ENCODE measurements at regions not wholly inside any gene's neighbourhood (a gene's known extent, or its start where the extent isn't known, plus 50 kb on each side); places are given as distances from the start of the nearest gene placed in this dataset.

- Histone ChIP-seq H3K9me3 (no peaks in the 10 kb centered on the region), H3K36me3 (ENCODE audit: low read depth, missing control alignments) (no peaks in the 10 kb centered on the region), H3K4me3 (no peak overlapping the region), H3K27ac (no peak overlapping the region), H3K27me3 (no peaks in the 10 kb centered on the region), H3K4me1 (no peaks in the 10 kb centered on the region)
- no peak for DNase-seq
- 89 to 92% methylated on average over 1 of the region's 1 CpG for WGBS, 2 donors
- intact Hi-C loops (cut with DNase I; ENCODE audit: low total_unique reads), result no loop called here
- TF ChIP-seq CTCF (IDR thresholded peaks at IDR 0.05), result no peak
- TF ChIP-seq POLR2A (IDR thresholded peaks at IDR 0.05), result no peak
Measured at GRCh38 chr12:73529231-73529630, 1008.4 kb upstream of the ATXN7L3B start.

GRCh38 chr12:73529954-73530353 is 1007.7 kb upstream of the ATXN7L3B start:
- H3K27me3 ChIP-seq, result no peaks in the 10 kb centered on the region
- no peak overlapping the region for H3K4me3 ChIP-seq
- no peak for DNase-seq
- no peaks in the 10 kb centered on the region for H3K9me3 ChIP-seq
- H3K36me3 ChIP-seq (ENCODE audit: low read depth, missing control alignments), result no peaks in the 10 kb centered on the region
- no peak overlapping the region for H3K27ac ChIP-seq
- TF ChIP-seq CTCF (IDR thresholded peaks at IDR 0.05) (no peak), POLR2A (IDR thresholded peaks at IDR 0.05) (no peak)
- intact Hi-C loops (cut with DNase I; ENCODE audit: low total_unique reads), result no loop called here
- no peaks in the 10 kb centered on the region for H3K4me1 ChIP-seq

- intact Hi-C loops (cut with DNase I; ENCODE audit: low total_unique reads), result no loop called here
- H3K4me1 ChIP-seq, result no peaks in the 10 kb centered on the region
- no peaks in the 10 kb centered on the region for H3K27me3 ChIP-seq
- no peak for DNase-seq
- H3K36me3 ChIP-seq (ENCODE audit: low read depth, missing control alignments), result no peaks in the 10 kb centered on the region
- TF ChIP-seq POLR2A (IDR thresholded peaks at IDR 0.05) (no peak), CTCF (IDR thresholded peaks at IDR 0.05) (no peak)
- no peak overlapping the region for H3K4me3 ChIP-seq
- H3K9me3 ChIP-seq, result no peaks in the 10 kb centered on the region
- H3K27ac ChIP-seq, result no peak overlapping the region
Measured at GRCh38 chr12:73531752-73532151, 1005.9 kb upstream of the ATXN7L3B start.

- H3K27me3 ChIP-seq, result no peaks in the 10 kb centered on the region
- TF ChIP-seq POLR2A (IDR thresholded peaks at IDR 0.05) (no peak), CTCF (IDR thresholded peaks at IDR 0.05) (no peak)
- H3K4me1 ChIP-seq, result no peaks in the 10 kb centered on the region
- no peak overlapping the region for H3K4me3 ChIP-seq
- no peak overlapping the region for H3K27ac ChIP-seq
- no peak for DNase-seq
- intact Hi-C loops (cut with DNase I; ENCODE audit: low total_unique reads), result no loop called here
- no peaks in the 10 kb centered on the region for H3K36me3 ChIP-seq (ENCODE audit: low read depth, missing control alignments)
- H3K9me3 ChIP-seq, result no peaks in the 10 kb centered on the region
Measured at GRCh38 chr12:73547421-73547820, 990.2 kb upstream of the ATXN7L3B start.

GRCh38 chr12:73585136-73585535 is 952.5 kb upstream of the ATXN7L3B start:
- no peak overlapping the region for H3K27ac ChIP-seq
- WGBS, 2 donors, result 89 to 92% methylated on average over 4 of the region's 4 CpGs
- H3K36me3 ChIP-seq (ENCODE audit: low read depth, missing control alignments), result no peaks in the 10 kb centered on the region
- intact Hi-C loops (cut with DNase I; ENCODE audit: low total_unique reads), result no loop called here
- DNase-seq, result no peak
- no peak overlapping the region for H3K4me3 ChIP-seq
- no peaks in the 10 kb centered on the region for H3K27me3 ChIP-seq
- TF ChIP-seq POLR2A (IDR thresholded peaks at IDR 0.05), result no peak
- TF ChIP-seq CTCF (IDR thresholded peaks at IDR 0.05), result no peak
- no peaks in the 10 kb centered on the region for H3K9me3 ChIP-seq
- H3K4me1 ChIP-seq, result no peaks in the 10 kb centered on the region

Data from testis (tissue), 2 donors.